Pancreas (tissue), 10 donors: ENCODE measurements at regions not wholly inside any gene's neighbourhood (a gene's known extent, or its start where the extent isn't known, plus 50 kb on each side); places are given as distances from the start of the nearest gene placed in this dataset.

Experiments used
- ATAC-seq, 4 donors: fragments of 200-7000 bp; cut with Tn5 transposase; one replicate each; pipeline versions ENCODE4 v1.8.0 to v1.9.1; 2020; ENCODE audit warnings: mild to moderate bottlenecking in 4 of 4, moderate library complexity in 4 of 4
- DNase-seq, 6 donors: peaks; one replicate each; pipeline ENCODE4 v3.0.0-alpha.2; 2020
- FAIRE-seq: peaks from 2 replicates; lab custom pipeline; 2012; peaks lifted over from hg19 to GRCh38; lab: Jason Lieb, UNC
- H3K27ac ChIP-seq, 4 donors: fragments of 200-600 bp; sonication (generic); 1 replicate in 3 of 4; 2 replicates in 1 of 4; pipeline versions ENCODE4 v1.5.0 to v1.8.0; 2020
- H3K27me3 ChIP-seq, 4 donors: fragments of 200-600 bp; one replicate each; pipeline ENCODE4 v1.8.0; 2021
- H3K36me3 ChIP-seq, 3 donors: fragments of 200-600 bp; sonication (generic) in 1 of 3; one replicate each; pipeline versions ENCODE4 v1.5.0 to v1.8.0; 2020 to 2021
- H3K4me1 ChIP-seq, 3 donors: fragments of 200-600 bp; one replicate each; pipeline ENCODE4 v1.8.0; 2021
- H3K4me3 ChIP-seq, 4 donors: fragments of 200-600 bp; sonication (generic) in 2 of 4; one replicate each; pipeline versions ENCODE4 v1.5.0 to v1.8.0; 2020 to 2021
- H3K9me3 ChIP-seq, 4 donors: fragments of 200-600 bp; one replicate each; pipeline ENCODE4 v1.8.0; 2021
- WGBS, 2 donors: extraction: QIAGEN DNeasy Blood & Tissue Kit; methylation state at CpG; one replicate each; pipeline ENCODE4 v1.1.7; 2013; 5-methylcytosine and 5-hydroxymethylcytosine counted together
- intact Hi-C, 3 donors: fragments of 100-400 bp; cut with DNase I; formaldehyde crosslinking; loops; one replicate each; pipeline versions ENCODE4 v1.11.1 to v1.14.2; 2022
- TF ChIP-seq, protein P1 (sequence below), 4 donors: fragments of 200-600 bp; sonication (generic) in 3 of 4; IDR thresholded peaks; one replicate each; pipeline versions ENCODE4 v1.5.0 to v1.8.0; 2021; ENCODE audit warnings: antibody characterized with exemption in 4 of 4
- donor health status: healthy with polysubstance abuse.
- donor health status: DM: no; HTN: no; CAD: no; lungs with moderate emphysema.
- donor health status: DM: no; HTN: no; CAD: no.
- donor health status: control.
- donor health status: control.
- donor health status: Bipolar disorder and iron deficiency.
- donor health status: DM: yes; HTN: yes; CAD: no.
- donor health status: DM: no; HTN: no; CAD: no.
- donor health status: DM: no; HTN: no; CAD: no.
- donor health status: DM: yes; HTN: yes; CAD: no.

DNA sequence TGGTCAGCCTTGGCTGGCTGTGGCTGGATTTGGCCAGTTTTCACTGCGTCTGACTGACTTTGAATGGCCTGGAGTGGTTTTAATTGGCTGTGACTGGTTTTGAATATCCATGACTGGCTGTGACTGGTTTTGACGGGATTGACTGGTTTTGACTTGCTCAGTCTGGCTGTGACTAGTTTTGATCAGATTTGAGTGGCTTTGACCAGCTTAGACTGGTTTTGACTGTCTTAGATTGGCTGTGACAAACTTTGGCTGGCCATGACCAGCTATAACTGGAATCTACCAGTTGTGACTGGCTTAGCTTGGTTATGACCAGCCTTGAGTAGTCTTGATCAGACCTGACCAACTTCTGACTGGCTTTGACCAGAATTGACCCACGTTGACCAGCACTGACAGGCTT is 168.4 kb upstream of the AMOT start:
- no peaks in the 10 kb centered on the region for H3K36me3 ChIP-seq

DNA sequence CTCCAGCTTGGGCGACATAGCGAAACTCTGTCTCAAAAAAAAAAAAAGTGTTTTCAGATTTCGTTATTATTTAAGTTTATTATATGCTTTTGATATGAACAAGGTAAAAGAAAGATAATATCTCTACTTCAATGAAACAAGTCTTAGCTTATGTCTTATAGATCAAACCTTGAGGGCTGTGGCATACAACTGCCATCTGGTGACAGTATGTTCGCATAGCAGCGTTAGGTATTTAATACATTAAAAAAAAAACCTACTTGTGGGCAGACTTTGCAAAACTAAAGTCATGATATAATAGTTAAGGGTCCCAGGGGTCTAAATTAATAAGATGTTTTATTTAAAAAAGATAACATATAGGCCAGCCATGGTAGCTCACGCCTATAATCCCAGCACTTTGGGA is 161.2 kb upstream of the AMOT start:
- no peak for DNase-seq

More for the DNA sequence above, 168.4 kb upstream of the AMOT start:
- ATAC-seq, result no peak
- Histone ChIP-seq H3K9me3 (no peaks in the 10 kb centered on the region), H3K27ac (no peak overlapping the region), H3K27me3 (peaks cover 0 to 9% (median 0%) of the 10 kb centered on the region in 4 donors), H3K4me3 (no peak overlapping the region), H3K4me1 (no peaks in the 10 kb centered on the region)
- 60 to 61% methylated on average over 3 of the region's 3 CpGs for WGBS, 2 donors
- intact Hi-C loops, result no loop called here
- TF ChIP-seq, protein P1, sequence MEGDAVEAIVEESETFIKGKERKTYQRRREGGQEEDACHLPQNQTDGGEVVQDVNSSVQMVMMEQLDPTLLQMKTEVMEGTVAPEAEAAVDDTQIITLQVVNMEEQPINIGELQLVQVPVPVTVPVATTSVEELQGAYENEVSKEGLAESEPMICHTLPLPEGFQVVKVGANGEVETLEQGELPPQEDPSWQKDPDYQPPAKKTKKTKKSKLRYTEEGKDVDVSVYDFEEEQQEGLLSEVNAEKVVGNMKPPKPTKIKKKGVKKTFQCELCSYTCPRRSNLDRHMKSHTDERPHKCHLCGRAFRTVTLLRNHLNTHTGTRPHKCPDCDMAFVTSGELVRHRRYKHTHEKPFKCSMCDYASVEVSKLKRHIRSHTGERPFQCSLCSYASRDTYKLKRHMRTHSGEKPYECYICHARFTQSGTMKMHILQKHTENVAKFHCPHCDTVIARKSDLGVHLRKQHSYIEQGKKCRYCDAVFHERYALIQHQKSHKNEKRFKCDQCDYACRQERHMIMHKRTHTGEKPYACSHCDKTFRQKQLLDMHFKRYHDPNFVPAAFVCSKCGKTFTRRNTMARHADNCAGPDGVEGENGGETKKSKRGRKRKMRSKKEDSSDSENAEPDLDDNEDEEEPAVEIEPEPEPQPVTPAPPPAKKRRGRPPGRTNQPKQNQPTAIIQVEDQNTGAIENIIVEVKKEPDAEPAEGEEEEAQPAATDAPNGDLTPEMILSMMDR (IDR thresholded peaks at IDR 0.05), result no peak
- no peak for FAIRE-seq
- no peak for DNase-seq

DNA sequence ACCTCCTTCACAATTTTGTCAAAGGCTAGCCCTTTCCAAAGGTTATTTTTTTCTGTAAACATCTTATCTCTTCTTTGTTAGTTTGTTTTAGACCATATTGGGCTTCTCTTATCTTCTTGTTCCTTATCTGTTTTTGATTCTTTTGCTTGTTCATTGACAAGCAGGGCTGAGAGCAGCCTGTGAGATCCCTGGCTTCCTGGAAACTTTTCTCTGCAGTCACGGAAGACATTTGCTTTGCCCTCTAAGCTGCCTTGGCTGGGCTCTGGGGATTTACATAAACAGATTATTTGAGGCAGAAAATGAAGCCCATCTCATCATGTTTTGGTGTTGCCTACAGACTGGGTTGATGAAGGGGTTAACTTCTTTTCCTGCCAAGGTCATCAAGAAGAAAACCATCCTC is 157.4 kb upstream of the AMOT start:
- no peak overlapping the region for H3K27ac ChIP-seq
- no peak for DNase-seq
- H3K4me1 ChIP-seq, result no peaks in the 10 kb centered on the region
- H3K4me3 ChIP-seq, result no peak overlapping the region
- H3K27me3 ChIP-seq, result peaks cover 0 to 4% (median 0%) of the 10 kb centered on the region in 4 donors
- TF ChIP-seq, protein P1 (IDR thresholded peaks at IDR 0.05), result no peak
- ATAC-seq, result no peak
- WGBS, 2 donors, result 11 to 18% methylated on average over 1 of the region's 1 CpG
- H3K9me3 ChIP-seq, result no peaks in the 10 kb centered on the region
- intact Hi-C loops, result no loop called here
- H3K36me3 ChIP-seq, result no peaks in the 10 kb centered on the region
- no peak for FAIRE-seq

More for the DNA sequence above, 161.2 kb upstream of the AMOT start:
- Histone ChIP-seq H3K4me1 (no peaks in the 10 kb centered on the region), H3K27ac (no peak overlapping the region), H3K9me3 (no peaks in the 10 kb centered on the region), H3K4me3 (no peak overlapping the region), H3K27me3 (peaks cover 0 to 4% (median 0%) of the 10 kb centered on the region in 4 donors), H3K36me3 (no peaks in the 10 kb centered on the region)
- WGBS, 2 donors, result 70% methylated on average over 6 of the region's 6 CpGs
- no peak for FAIRE-seq
- intact Hi-C loops, result no loop called here
- ATAC-seq, result no peak
- TF ChIP-seq, protein P1 (IDR thresholded peaks at IDR 0.05), result no peak

DNA sequence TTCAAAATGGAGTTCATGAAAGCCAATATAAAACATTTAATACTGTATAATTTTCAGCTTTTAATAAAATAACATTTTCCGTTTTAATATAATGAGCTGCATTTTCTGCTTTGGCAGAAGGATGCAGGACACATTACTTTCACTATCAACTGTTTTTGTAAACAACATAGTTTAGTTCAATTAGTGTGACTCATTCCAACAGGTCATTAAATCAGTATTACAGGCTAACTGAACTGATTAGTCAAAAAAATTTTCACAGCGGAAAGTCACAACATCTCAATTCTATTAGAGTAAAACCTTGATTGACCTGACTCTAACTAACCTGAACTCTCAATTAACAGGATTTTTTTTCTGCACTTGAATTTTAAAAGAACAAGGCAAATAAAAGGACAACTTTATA is 151.2 kb upstream of the AMOT start:
- no peak for ATAC-seq
- FAIRE-seq, result peak; percentile 70
- Histone ChIP-seq H3K27me3 (peaks cover 0 to 7% (median 3%) of the 10 kb centered on the region in 4 donors), H3K4me1 (no peaks in the 10 kb centered on the region), H3K9me3 (no peaks in the 10 kb centered on the region), H3K4me3 (no peak overlapping the region), H3K36me3 (no peaks in the 10 kb centered on the region), H3K27ac (no peak overlapping the region)
- TF ChIP-seq, protein P1 (IDR thresholded peaks at IDR 0.05), result no peak
- no peak for DNase-seq
- 85 to 90% methylated on average over 2 of the region's 2 CpGs for WGBS, 2 donors
- intact Hi-C loops, result no loop called here

DNA sequence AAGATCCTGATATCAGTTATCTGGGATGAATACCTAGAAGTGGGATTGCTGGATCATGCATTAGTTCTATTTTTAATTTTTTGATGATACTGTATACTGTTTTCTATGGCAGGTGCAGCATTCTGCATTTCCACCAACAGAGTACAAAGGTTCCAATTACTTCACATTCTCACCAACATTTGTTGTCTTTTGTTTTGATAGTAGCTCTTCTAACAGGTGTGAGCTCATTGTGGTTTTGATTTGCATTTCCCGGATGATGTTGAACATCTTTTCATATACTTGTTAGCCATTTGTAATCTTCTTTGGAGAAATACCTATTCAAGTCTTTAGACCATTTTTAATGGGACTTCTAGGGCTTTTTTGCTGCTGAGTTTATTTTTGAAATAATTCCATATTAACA is 139.2 kb upstream of the AMOT start:
- Histone ChIP-seq H3K4me3 (no peak overlapping the region), H3K4me1 (no peaks in the 10 kb centered on the region), H3K27me3 (peaks cover 0 to 7% (median 1%) of the 10 kb centered on the region in 4 donors), H3K36me3 (no peaks in the 10 kb centered on the region), H3K9me3 (no peaks in the 10 kb centered on the region), H3K27ac (no peak overlapping the region)
- ATAC-seq, result no peak
- no peak for FAIRE-seq
- WGBS, 2 donors, result 69 to 76% methylated on average over 1 of the region's 1 CpG
- intact Hi-C loops, result no loop called here
- DNase-seq, result no peak
- TF ChIP-seq, protein P1 (IDR thresholded peaks at IDR 0.05), result no peak
